HG03159 (cell line): ENCODE measurements at regions not wholly inside any gene's neighbourhood (a gene's known extent, or its start where the extent isn't known, plus 50 kb on each side); places are given as distances from the start of the nearest gene placed in this dataset.

Experiments
- ATAC-seq: cut with Tn5 transposase; IDR thresholded peaks from one replicate; pipeline ENCODE4 v1.9.1; 2021; ENCODE audit warnings: mild to moderate bottlenecking, moderate library complexity; ENCODE audit not compliant: unreplicated experiment

- no peak for ATAC-seq
Measured at GRCh38 chr19:32186542-32187330, 158.7 kb upstream of the ZNF507 start.

DNA sequence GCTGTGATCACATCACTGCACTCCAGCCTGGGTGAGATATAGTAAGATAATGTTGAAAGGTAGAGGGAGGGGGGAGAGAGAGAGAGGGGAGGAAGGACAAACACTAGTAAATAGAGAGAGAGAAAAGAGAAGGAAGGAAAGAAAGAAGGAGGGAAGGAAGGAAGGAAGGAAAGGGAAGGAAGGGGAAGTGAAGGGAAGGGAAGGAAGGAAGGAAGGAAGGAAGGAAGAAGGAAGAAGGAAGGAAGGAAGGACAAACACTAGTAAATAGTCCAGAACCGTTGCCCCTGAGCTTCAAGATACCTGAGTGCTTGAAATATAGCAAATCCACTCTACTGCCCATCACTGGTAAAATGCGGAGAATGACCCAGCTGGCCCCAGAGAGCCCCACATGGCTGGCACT lies 156.5 kb upstream of the ZNF507 start:
- ATAC-seq: no peak

DNA sequence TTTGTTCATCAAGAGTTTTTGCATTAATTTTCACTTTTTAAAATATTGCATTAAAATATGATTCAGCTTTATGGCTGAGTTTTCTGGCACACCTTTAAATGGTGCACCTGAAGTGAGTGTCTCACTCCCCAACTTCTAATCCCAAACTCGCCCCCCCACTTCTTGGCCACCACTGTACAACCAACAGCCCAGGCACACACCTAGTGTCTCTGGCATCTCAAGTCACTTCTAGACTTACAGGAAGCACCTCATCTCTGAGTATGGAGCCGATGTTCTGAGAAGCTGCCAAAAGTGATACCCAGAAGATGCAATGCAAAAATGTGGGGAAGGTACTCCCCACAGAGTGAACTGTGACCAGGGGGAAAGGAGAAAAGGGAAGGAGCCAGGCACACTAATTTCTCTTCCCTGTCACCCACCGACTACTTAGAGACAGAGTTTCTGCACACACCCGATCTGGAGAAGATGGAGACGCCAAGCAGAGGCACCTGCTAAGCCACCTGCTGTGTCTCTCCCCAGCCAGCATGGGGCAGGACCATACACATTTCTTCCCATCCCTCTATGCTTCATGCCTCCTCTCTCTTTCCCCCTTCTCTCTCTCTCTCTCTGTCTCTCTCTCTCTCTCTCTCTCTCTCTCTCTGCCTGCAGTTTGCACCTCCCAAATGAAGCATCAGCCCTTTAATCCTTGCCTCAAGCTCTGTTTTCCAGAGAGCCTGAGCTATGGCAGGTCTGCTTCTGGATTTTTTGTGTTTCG lies 155.3 kb upstream of the ZNF507 start:
- ATAC-seq: no peak

- ATAC-seq: no peak
Measured at GRCh38 chr19:32191921-32192320, 153.5 kb upstream of the ZNF507 start.

GRCh38 chr19:32195706-32196610 lies 149.5 kb upstream of the ZNF507 start:
- ATAC-seq: no peak

DNA sequence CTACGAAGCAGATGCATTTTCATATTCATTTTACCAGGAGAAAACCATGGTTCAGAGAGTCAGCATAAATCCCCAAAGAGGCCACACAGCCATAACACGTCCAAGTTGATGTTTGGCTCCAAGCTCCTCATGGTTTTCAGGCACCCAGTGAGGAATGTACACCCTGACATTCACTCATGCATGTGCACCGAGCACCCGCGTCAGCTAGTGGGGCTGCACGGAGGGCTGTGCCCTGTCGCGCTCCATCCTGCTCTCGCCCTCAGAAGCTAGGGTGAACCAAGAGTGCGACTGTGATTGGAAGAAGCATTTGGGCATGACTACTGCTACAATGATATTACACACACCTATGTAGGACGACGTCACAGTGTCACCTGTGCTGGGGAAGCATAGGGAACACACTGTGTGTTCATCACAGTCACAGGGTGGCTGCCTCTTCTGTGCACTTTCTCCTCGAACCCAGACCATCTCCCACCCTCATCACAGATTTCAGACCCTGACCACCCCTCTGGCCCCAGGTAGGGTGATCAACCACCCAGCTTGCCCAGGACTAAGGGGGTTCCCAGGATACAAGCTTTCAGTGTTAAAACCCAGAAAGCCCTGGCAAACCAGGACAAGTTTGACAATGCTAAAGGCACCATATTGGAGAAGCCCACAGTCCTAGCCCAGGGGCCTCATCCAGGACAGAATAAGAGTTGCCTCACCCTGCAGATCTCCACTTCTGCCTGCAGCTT lies 148.6 kb upstream of the ZNF507 start:
- ATAC-seq: no peak

GRCh38 chr19:32197896-32198882 lies 147.2 kb upstream of the ZNF507 start:
- ATAC-seq: no peak

- no peak for ATAC-seq
Measured at GRCh38 chr19:32199501-32200040, 145.8 kb upstream of the ZNF507 start.

- no peak for ATAC-seq
Measured at GRCh38 chr19:32200312-32201038, 144.9 kb upstream of the ZNF507 start.

DNA sequence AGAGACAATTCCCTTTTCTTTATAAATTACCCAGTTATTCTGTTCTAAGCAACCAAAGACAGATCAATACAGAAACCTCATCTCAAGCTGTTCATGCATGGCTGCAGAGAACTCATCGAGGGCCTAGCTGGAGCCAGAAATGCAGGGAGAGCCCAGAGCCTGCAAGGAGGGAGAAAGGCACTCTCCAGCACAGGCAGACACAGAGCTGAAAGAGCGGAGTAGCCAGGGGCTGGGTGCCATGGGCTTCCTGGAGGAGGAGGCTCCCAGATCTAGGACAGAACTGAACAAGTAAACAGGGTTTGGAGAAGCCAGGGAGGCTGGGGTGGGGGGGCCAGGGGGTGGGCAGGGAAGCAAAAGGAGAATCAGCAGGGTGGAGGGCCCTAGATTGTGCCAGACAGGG lies 144.2 kb upstream of the ZNF507 start:
- ATAC-seq: no peak

DNA sequence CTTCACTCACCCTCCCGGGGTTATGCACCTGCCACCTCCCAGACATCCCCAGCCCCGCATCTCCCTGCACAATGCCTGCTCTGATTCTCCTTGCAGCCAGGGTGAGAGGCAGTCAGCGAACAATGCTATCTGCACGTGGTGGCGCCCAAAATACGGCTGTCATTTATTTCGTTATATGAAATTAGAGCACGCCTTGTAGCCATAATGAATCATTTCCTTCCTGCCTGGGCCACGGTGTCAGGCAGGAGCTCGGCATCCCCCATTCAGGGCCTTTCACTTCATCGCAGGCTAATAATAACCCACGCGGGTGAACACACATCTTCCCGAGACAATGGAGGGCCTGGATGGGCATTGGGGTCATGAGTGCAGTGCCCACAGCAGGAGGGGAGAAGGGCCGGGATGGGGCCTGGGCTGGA lies 143.8 kb upstream of the ZNF507 start:
- ATAC-seq: no peak

DNA sequence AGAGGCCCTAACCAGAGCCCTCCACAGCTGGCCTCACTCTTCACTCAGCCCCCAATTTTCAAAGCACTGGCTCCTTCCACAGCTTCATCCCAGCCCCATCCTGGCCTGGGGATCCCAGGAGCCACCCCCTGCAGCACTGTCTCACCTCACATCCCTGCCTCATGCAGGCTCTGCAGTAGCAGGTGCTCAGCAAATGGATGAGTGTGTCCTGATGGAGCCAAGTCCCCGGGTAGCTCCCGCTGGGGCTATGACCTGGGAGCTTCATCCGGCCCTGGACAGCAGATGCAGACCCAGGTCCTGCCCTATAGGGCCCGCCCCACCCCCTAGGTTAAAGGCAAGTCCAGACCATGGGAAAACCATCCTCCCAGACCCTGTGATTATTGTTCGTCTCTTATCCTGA lies 143.2 kb upstream of the ZNF507 start:
- no peak for ATAC-seq

DNA sequence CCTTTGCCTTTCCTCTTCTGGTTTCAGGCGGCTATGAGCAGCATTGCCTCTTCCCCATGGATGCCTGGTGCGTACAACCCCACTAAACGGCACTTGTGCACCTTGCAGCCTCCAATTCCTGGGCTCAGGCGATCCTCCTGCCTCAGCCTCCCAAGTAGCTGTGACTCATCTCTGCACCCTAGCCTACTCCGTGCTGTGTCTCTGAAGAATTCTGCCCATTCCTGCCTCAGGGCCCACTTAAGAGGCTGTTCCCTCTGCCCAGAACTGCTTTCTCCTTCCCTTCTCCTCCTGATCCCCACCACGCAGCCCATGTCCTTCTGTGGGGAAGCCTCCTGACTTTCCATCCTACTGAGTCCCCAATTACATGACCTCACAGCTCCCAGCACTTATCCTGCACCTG lies 142.2 kb upstream of the ZNF507 start:
- no peak for ATAC-seq

GRCh38 chr19:32206065-32206464 lies 139.3 kb upstream of the ZNF507 start:
- ATAC-seq: no peak

DNA sequence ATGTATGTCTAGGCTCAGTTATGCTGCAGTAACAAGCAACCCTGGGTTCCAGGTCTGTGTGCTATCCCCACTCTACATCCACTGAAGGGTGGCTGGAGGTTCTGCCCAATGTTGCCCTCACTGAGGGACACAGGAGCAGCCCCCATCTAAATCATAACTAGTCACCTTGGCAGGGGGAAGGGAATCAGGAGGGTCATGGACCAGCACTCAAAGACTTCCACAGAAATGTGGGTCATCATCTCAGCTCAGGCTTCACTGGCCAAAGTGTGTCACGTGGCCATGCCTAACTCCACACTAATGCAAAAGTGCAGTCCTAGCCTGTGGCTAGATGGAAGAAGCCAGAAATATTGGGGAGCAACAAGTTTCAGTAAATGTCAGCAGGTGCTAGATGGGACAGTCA lies 137.3 kb upstream of the ZNF507 start:
- no peak for ATAC-seq

GRCh38 chr19:32219392-32219791 lies 126.0 kb upstream of the ZNF507 start:
- no peak for ATAC-seq

DNA sequence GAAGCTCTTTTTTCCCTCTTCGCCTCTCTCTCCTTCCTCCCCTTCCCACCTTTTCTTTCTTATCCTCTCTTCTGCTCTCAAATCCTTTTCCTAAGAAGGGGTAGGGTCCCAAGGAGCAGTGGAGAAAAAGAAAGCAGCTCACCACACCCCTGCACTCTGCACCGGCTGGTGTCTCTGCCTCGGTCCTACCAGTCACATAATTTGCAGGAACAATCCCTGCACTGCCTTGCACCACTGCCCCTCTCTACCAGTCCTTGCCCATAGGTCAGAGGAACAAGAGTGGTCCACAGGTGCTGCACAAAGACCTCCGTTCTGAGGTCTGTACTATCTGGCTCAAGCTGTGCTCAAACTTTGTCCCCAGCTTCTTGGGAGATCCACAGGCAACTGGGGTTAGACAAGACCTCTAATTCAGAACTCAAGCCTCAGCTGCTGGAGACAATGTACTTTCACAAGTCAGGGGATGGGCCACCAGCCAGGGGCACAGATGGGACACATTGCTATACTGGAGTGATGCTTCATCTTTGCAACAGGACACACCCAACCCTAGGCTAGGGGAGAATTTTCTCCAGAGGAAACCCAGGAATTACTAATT lies 125.4 kb upstream of the ZNF507 start:
- ATAC-seq: no peak

DNA sequence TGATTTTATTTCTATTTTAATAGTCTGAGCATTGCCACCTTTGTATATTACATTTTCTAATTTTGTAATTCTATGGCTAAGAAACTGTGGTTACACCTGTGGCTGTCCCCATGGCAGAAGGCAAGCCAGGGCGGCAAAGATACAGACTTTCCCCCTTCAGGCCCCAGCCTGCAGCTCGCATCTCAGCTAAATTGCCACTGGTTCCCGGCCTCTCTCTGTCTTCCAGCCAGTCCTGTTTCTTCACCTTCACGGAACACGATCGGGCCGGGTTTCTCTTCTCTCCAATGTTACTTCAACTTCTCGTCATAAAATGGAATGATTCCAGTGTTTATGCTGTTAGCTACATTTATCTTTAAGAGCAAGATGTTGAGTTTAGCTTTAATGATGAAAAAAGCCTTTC lies 124.5 kb upstream of the ZNF507 start:
- ATAC-seq: no peak
